HG03103 (cell line): ENCODE measurements at regions not wholly inside any gene's neighbourhood (a gene's known extent, or its start where the extent isn't known, plus 50 kb on each side); places are given as distances from the start of the nearest gene placed in this dataset.
"Not testable (repeated sequence)": the region's sequence is repeated elsewhere in the genome, so short reads cannot be mapped to it uniquely, and the experiment has no call there.

Experiments
- ATAC-seq: cut with Tn5 transposase; IDR thresholded peaks from one replicate; pipeline ENCODE4 v1.9.1; 2021; ENCODE audit warnings: low read depth; ENCODE audit not compliant: unreplicated experiment

DNA sequence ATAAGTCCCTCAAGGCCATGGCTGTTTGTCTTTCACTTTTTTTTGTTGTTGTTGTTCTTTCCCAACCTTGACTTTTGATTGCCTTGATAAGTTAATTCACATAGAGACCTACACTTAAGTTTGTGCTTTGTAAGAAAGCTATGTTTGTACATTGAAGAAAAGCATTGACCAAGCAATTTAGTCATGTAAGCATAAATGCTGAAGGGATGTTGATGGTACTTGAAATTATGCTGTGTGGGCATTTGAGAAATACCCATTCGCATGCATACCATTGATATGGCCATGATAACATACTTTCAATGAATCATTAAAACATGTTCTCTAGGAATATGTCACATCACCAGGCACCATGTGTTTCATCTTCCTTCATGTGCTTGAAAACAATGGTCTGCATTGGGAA, 803.7 kb upstream of the TMEM132C start:
- no peak for ATAC-seq

DNA sequence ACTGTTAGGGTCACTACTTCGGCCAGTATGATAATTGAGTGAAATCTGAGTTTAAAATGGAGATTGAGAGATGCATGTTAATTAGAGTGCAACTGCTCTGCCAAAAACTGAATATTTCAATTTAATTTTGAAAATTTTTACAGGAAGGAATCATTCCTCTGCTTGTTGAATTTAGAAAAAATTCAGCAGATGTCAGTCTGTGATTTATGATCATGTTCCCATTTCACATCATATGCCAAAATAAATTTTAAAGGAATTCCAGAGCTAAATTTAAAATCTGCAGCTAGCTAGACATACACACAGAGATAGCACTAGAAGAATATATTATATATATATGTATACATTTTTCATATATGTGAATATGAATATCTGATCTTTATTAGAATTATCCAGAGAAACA, 797.6 kb upstream of the TMEM132C start:
- no peak for ATAC-seq

DNA sequence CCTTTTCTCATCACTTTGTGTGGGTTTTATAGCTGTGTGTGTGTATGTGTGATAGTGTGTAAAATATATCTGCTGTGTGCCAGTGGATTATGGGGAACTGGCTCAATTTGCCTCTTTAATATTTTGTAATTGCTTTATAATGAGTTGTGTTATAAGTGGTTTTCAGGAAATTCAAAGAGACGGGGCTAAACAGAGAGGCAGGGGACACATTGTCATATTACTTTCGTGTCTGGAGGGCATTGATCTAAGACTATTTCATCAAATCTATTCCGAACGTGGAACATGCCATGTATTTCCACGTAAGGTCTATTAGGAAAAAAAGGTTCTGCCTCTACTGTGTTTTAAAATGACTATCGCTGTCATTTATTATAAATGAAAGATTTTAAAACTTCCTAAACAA, 793.2 kb upstream of the TMEM132C start:
- ATAC-seq = no peak

DNA sequence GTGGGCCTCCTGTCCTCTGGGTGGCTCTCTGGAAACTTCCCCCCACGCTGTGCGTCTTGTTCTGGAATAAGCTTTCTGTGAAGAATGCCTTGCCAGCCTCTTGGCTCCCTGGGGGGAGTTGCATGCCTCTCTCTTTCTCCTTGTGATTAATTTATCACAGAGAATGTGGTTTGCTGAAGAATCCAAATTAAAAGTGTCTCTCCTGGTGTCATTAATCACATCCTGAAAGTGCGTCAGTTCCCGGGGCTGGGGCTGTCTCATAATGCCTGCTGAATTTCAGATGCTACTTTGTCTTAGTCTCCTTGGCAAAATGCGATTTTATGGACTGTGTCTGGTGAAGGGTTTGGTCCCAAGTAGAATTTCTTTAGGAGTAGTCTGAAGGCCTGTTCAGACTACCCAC, 787.7 kb upstream of the TMEM132C start:
- ATAC-seq = no peak

DNA sequence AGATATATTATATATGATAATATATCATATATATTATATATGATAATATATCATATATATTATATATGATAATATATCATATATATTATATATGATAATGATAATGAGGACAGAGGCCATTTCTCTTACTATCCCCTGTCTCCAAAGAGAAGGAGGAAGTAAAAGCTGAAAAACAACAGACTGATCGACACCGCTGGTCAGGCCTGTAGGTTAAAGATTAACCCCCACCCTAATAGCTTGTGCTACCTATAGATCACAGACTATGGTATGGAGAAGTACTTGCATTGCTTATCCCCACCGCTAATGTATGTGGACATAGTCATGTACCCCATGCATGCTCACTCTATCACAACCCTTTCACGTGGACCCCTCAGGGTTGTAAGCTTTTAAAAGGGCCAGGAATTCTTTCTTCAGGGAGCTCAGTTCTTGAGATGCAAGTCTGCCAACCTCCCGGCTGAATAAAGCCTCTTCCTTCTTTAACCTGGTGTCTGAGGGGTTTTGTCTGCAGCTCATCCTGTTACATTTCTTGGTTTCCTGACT, 786.1 kb upstream of the TMEM132C start:
- no peak for ATAC-seq

DNA sequence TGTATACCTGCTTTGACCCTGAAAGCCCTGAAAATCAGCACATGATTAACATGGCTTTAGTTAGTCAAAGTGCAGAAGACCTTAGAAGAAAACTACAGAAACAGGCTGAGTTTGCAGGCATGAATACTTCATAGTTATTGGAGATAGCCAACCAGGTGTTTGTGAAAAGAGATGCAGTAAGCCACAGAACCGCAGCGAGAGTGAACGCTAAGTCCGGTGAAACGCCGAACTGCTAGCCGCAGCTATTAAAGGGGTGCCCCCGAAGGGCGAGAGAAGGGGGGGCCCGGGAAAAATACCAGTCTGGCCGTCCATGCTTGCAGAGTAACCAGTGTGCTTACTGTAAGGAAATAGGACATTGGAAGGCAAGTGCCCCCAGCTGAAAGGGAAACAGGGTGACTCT, 784.0 kb upstream of the TMEM132C start:
- ATAC-seq = no peak

DNA sequence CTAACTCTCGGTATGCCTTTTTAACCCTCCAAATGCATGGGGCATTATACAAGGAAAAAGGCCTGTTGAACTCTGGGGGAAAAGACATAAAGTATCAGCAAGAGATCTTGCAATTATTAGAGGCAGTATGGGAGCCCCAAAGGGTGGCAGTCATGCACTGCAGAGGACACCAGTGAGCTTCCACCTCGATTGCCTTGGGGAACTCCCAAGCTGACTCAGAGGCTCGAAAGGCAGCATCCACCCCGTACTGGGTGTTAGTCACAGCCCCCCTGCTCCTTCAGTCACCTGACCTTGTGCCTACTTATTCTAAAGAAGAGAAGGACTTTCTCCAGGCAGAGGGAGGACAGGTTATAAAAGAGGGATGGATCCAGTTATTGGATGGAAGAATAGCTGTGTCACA, 781.4 kb upstream of the TMEM132C start:
- ATAC-seq = no peak

DNA sequence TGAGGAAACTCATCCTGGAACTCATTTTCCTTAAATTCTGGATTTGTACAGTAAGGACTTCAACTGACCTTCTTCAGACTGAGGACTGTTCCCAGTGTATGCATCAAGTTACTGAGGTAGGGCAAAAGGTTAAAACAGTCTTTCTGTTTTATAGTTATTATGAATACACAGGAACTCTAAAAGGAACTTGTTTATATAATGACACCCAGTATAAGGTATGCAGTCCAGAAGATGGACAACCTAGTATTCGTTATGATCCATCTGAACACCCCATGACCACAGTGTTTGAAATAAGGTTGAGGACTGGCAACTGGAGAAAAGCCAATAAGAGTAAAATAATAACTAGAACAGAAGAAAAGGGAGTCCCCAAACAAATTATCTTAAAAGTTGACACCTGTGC, 779.9 kb upstream of the TMEM132C start:
- no peak for ATAC-seq

DNA sequence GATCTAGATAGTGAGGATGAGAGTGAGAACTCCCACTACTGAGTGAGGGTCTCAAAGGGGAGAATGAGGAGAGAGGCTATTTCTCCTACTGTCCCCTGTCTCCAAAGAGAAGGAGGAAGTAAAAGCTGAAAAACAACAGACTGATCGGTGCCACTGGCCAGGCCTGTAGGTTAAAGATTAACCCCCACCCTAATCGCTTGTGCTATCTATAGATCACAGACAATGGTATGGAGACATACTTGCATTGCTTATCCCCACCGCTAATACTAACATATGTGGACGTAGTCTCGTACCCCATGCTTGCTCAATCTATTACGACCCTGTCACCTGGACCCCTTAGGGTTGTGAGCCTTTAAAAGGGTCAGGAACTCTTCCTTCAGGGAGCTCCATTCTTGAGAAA, 777.9 kb upstream of the TMEM132C start:
- no peak for ATAC-seq

DNA sequence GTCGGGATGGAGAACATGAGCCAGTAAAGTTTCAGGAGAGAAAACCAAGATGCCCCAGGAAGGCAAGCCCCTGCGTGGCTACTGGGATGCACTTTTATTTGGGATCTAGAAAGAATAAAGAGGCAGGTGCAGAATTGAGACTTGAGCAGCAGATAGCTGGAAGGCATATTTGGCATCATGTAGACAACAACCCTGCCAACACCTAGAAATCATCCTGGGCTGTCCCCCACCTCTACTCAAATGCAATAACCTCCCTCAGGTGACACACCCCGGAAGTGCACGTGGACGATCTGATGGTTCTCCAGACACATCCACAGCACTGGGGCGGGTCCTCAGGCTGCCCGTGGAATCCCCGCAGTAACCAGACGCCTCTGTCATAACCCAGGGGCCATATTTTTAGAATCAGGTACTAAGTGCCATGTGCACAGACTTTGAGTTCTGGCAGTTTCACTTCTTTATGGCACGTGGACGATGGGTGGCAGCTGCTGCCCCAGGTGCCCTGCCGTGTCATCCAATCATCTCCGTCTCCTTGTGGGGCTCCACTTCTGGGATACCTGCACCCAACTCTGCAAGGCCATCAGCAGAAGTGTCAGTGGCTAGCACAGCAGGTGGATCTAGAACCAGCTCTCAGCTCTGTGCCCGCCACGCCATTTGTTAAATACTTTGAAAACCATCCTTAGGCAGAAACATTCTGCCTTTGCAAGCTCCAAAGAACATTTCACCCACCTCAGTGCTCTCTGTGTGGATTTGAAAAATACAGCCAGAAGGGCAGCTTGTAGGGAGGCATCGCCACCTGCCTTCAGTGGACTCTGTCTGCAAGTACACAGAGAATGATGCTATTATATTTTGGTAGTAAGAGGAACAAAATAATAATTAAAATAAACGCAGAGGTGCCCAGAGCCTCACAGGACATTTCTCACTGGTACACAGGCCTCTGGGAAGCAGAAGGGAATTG, 771.7 kb upstream of the TMEM132C start:
- no peak for ATAC-seq

DNA sequence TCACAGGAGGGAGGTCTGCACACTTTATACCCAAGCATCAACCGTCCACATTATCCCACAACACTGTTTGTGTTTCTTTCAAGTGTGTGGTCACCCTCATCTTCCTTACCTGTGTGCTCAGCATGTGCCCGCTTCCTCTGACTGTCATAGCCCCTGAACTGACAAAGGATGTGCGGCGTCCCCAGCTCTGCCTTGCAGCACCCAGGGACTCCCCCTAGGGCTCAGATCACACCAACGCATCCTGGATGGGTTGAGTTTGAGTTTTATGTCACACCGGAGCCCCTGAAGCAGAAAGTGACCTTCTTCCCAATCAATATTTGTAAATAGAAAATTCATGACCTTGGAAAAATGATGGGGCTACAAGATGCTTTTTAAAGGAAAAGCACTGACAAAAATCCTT, 770.7 kb upstream of the TMEM132C start:
- no peak for ATAC-seq

DNA sequence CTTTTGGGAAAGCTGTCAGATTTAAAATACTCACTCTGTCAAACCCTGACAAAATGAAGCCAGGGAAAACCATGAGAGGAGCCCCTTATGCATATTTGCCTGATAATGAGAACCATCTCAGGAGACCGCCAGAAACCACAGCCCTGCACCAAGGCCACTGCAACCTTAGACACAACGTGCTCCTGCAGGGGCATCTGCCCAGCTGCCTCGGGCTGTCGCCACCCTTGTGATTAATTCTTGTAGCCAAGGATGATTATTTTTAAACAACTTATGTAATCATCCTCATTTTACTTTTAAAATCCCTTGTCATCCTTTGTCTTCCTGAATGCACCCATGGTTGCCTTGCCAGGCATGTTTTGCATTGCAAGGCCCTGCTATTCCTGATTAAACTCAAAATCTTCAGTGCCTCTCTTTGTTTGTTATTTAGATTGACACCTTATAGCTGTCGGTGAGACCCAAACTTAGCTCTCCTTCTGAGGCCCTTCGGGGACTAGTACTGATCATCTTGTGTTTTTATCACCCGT, 766.4 kb upstream of the TMEM132C start:
- ATAC-seq = no peak

DNA sequence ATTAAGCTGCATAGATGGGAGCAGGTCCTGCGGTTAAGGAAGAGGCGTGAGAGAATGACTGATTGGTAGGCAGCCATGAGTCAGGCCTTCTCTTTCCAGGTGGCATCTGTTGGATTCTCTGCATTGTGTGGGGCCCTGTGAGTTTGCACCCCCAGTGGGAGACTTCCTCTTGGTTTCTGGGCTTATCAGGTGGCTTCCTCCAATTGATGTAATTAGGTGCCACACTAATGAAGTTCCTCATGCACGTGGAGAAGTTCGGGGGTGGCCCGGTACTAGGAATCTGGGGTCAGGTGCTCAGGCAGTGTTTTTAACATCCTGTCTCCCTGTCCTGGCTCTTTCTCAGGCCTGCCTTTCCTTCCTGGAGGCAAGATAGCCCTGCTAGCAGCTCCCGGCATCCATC, 765.1 kb upstream of the TMEM132C start:
- no peak for ATAC-seq

DNA sequence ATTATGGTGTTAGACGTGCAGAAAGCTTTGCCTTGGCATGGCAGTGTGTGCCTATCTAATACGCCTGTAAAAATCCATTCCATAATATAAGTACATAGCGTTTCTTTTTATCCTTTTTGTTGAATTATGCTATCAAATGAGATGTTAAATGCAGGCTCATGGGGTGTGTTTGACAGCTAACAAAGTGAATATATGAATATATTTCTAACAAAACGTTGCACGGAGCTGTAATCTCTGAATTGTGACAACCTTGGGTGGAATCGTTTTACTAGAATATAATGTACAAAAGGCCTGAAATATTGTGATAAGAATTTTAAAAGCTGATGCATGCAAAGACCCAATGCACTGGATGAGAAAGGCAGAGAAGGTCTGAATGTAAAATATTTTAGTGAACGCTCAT, 763.7 kb upstream of the TMEM132C start:
- no peak for ATAC-seq

DNA sequence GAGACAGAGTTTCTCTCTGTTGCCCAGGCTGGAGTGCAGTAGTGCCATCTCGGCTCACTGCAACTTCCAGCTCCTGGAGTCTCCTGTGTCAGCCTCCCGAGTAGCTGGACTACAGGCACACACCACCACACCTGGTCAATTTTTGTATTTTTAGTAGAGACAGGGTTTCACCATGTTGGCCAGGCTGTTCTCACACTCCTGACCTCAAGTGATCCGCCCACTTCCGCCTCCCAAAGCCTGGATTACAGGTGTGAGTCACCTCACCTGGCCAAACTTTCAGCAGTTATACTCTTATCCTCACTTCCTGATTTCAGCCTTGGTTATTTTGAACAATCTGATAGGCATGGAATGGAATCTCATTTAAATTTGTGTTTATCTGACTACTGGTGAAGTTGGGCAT, 763.0 kb upstream of the TMEM132C start:
- not testable (repeated sequence) for ATAC-seq

DNA sequence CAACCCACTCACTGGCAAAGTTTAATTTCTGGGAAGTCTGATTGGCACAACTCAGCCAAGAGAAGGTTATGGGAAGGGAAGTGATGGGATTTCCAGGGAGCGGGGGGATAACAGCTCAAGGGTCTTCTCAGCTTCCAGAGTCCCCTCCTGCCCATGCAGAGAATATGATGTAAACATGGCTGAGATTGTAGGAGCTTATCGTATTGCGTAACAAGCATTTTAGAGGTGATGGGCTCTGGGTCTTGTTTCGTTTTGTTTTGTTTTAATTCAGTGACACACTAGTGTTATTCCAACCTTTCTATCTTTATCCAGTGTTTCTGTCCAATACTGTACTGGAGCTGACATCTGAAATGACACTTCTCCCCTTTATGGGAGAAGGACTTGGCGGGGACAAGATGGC, 762.1 kb upstream of the TMEM132C start:
- ATAC-seq = no peak

DNA sequence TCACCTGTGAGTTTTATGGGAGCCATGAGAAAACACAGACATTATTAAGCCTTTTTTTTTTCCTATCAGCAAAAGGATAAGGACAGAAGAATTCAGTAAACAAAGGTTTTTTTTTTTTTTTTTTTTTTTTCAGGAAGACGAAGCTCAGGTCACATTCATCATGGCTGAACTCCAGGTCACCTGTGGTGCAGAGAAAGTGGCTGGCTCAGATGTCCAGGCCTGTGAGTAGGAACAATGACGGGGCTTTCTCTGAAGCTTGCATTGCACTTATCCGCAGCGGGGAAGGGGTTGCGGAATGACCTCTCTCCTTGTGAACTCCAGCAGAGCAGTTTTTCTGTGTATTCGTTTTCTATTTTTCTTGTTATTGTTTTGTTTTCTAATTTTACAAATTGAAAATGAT, 759.6 kb upstream of the TMEM132C start:
- no peak for ATAC-seq

DNA sequence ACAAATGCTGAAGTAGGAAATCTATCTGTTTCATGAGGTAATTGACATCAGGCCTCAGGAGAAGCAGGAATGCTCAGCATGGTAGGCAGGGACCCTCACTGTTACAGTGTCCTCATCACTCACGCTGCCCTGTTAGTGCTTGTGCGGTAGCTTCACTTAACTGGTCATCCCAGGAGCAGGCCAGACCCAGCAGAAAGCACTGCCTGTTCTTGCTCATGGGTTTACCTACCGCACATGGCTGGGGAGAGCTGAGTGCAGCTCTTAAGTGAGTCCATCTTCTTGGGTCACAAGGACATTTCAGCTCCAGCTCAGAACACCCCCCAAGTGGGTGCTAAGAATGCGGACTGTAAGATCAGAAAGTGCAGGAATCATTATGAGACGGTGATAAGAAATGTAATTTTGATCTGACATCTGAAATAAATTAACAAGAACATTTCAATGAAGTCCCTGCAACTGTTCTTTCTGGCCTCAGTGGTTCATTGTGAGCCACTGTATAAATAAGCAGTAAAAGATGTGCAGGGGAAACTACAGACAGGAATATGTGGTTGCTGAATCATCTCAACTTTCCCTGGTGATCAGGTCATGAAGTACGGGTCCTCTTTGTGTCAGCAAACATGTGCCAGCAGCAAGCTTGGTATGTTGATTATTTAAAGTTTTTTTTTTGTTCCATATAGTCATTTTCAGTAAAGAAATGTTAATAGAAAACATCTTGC, 757.7 kb upstream of the TMEM132C start:
- no peak for ATAC-seq

DNA sequence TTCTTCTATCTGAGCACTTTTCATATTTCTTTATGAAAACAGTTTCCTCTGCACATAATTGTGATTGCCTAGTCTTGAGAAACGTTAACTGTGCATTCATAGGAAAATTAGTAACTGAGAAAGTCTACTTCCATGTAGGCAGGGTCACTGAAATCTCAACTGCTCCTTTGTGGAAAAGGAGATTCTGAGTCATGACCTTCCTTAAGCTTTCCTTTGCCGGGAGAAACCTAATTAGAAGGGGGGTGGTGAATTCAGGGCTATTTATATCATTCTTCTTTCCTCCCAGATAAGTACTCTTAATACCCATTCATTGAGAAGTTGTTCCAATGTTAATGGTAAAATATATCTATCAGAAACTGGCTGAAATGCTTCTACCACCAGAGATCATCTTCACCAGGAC, 751.0 kb upstream of the TMEM132C start:
- no peak for ATAC-seq

DNA sequence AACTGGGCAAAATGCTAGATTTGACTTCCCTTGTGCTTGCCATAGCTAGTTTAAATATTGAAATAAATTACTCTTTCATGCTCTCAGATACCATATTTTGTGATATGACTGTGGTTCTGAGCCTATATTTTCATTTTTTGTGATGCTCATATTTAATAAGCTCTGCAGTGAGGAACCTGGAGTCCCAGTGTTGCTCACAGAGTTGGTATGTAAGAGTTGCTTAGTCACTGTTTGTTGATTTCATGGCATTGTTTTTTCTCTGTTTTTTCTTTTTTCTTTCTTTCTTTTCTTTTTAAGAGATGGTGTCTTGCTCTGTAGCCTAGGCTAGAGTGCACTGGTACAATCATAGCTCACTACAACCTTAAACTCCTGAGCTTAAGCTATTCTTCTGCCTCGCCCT, 750.5 kb upstream of the TMEM132C start:
- ATAC-seq = no peak

DNA sequence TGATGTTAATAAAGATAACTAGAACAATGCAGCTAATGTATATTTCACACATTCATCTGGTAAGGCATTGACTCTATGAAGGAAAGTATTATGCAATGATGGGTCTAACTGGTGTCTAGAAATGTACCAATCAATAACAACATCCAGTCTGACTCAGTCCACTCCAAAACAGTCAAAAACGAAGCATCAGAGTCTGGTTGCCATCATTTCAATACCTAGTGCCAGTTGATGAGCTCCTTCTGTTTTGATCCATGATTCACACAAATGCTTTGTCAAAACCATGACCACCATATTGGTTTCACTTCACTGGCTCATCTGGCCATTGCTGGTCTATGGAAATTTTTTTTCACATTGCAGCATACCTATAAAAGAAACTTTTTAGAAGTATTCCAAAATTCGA, 747.2 kb upstream of the TMEM132C start:
- ATAC-seq = no peak
